ENCODE measurements at regions not wholly inside any gene's neighbourhood (a gene's known extent, or its start where the extent isn't known, plus 50 kb on each side); places are given as distances from the start of the nearest gene placed in this dataset.

DNA sequence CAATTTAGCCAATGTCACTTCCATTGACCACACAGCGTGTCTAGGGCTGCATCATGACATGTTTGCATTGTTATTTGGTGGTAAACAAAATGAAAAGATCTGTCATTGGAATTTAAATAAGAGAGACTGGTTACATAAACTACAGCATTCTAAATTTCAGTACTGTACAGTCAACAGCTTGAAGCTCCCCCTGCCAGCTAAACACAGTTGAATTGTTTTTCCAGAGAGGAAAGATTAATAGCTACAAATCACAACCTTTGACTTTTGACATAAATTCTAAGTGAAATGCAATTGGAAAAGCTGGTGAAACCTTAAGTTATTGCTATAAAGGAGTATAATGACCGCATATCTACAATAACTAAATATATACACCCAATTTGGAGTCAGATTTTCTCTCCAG, 1600.0 kb upstream of the ACVR2A start:
- TF ChIP-seq, protein P1, sequence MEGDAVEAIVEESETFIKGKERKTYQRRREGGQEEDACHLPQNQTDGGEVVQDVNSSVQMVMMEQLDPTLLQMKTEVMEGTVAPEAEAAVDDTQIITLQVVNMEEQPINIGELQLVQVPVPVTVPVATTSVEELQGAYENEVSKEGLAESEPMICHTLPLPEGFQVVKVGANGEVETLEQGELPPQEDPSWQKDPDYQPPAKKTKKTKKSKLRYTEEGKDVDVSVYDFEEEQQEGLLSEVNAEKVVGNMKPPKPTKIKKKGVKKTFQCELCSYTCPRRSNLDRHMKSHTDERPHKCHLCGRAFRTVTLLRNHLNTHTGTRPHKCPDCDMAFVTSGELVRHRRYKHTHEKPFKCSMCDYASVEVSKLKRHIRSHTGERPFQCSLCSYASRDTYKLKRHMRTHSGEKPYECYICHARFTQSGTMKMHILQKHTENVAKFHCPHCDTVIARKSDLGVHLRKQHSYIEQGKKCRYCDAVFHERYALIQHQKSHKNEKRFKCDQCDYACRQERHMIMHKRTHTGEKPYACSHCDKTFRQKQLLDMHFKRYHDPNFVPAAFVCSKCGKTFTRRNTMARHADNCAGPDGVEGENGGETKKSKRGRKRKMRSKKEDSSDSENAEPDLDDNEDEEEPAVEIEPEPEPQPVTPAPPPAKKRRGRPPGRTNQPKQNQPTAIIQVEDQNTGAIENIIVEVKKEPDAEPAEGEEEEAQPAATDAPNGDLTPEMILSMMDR (IDR thresholded peaks at IDR 0.05): no peak
- no peak for TF ChIP-seq POLR2A (IDR thresholded peaks at IDR 0.05)

All from testis (tissue), 2 donors.